PFSK-1 (cell line): ENCODE measurements at regions not wholly inside any gene's neighbourhood (a gene's known extent, or its start where the extent isn't known, plus 50 kb on each side); places are given as distances from the start of the nearest gene placed in this dataset.

Source experiments
- FOXP2 ChIP-seq: optimal IDR thresholded peaks from 2 replicates; pipeline ENCODE3; 2011; ENCODE audit warnings: borderline replicate concordance, control low read depth, inconsistent platforms; ENCODE audit not compliant: insufficient read depth; ENCODE audit errors: extremely low read length, extremely low read depth
- POLR2AphosphoS5 ChIP-seq: IDR thresholded peaks from 2 replicates; pipeline ENCODE4 v1.6.1; 2012; ENCODE audit warnings: low read depth, mild to moderate bottlenecking, control low read depth, low read length, moderate library complexity
- REST ChIP-seq, 2 experiments: IDR thresholded peaks; 2 replicates each; pipeline versions ENCODE4 v1.6.1 to v1.8.0; 2011 to 2012; ENCODE audit warnings: low read depth in 2 of 2, low read length in 2 of 2, control low read depth in 1 of 2, inconsistent platforms in 1 of 2, mild to moderate bottlenecking in 1 of 2, moderate library complexity in 1 of 2; ENCODE audit not compliant: insufficient read depth in 1 of 2
- SIN3A ChIP-seq: IDR thresholded peaks from 2 replicates; pipeline ENCODE4 v1.6.1; 2012; ENCODE audit warnings: mild to moderate bottlenecking, low read length, moderate library complexity, borderline replicate concordance; ENCODE audit not compliant: insufficient read depth
- TAF1 ChIP-seq: IDR thresholded peaks from 2 replicates; pipeline ENCODE4 v1.6.1; 2012; ENCODE audit warnings: low read length, control low read depth, borderline replicate concordance; ENCODE audit not compliant: insufficient read depth

GRCh38 chr3:14297305-14297704, 105.1 kb upstream of the SLC6A6 start:
- TF ChIP-seq POLR2AphosphoS5: no peak
- TF ChIP-seq REST (IDR thresholded peaks at IDR 0.05; ENCODE audit: insufficient read depth in 1 of 2, low read depth in 2 of 2, low read length in 2 of 2): no peak
- TF ChIP-seq TAF1: no peak
- no peak for TF ChIP-seq SIN3A
- TF ChIP-seq FOXP2: no peak
